ENCODE measurements at regions not wholly inside any gene's neighbourhood (a gene's known extent, or its start where the extent isn't known, plus 50 kb on each side); places are given as distances from the start of the nearest gene placed in this dataset.

GRCh38 chr3:194070634-194071409 lies 65.1 kb upstream of the HES1 start:
- Mint-ChIP-seq H3K9me3 (peaks cover 45% of the 10 kb centered on the region), H3K27me3 (ENCODE audit: low read depth, poor library complexity) (peaks cover 16% of the 10 kb centered on the region), H3K4me1 (peaks cover 39% of the 10 kb centered on the region), H3K4me3 (peak overlapping the region; percentile 71), H3K36me3 (ENCODE audit: low read depth) (peaks cover 24% of the 10 kb centered on the region), H3K27ac (peak overlapping the region; percentile 57)
- peak; percentile 83 for DNase-seq
- no peak for TF ChIP-seq CTCF (IDR thresholded peaks at IDR 0.05)

DNA sequence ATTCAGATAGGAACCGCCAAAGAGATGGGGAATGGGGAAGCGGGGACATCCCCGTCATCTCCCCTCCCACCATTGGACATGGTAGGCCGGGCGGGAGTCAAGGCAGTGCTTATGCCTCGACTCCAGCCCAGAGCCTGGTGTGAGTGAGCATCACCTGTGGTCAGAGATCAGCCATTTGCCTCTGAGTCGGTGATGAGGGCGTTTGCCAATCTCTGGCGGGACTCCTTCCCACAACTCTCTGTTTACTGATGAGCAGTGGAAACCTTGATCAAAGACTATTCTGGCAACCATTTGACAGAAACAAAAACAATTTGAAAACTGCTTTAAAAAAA lies 63.9 kb upstream of the HES1 start:
- H3K27ac Mint-ChIP-seq: no peak overlapping the region
- peaks cover 17% of the 10 kb centered on the region for H3K27me3 Mint-ChIP-seq (ENCODE audit: low read depth, poor library complexity)
- peaks cover 13% of the 10 kb centered on the region for H3K36me3 Mint-ChIP-seq (ENCODE audit: low read depth)
- peaks cover 33% of the 10 kb centered on the region for H3K9me3 Mint-ChIP-seq
- DNase-seq: no peak
- no peak for TF ChIP-seq CTCF (IDR thresholded peaks at IDR 0.05)
- H3K4me3 Mint-ChIP-seq: peak overlapping the region; percentile 47
- peaks cover 51% of the 10 kb centered on the region for H3K4me1 Mint-ChIP-seq

- peaks cover 58% of the 10 kb centered on the region for H3K4me1 Mint-ChIP-seq
- no peak overlapping the region for H3K4me3 Mint-ChIP-seq
- peaks cover 26% of the 10 kb centered on the region for H3K9me3 Mint-ChIP-seq
These were observed 63.2 kb upstream of the HES1 start for GRCh38 chr3:194072691-194073279.

GRCh38 chr3:194073926-194074325 lies 62.0 kb upstream of the HES1 start:
- Mint-ChIP-seq H3K4me3 (no peak overlapping the region), H3K4me1 (peaks cover 70% of the 10 kb centered on the region)

More at GRCh38 chr3:194072691-194073279, 63.2 kb upstream of the HES1 start:
- Mint-ChIP-seq H3K27me3 (ENCODE audit: low read depth, poor library complexity) (peaks cover 19% of the 10 kb centered on the region), H3K27ac (no peak overlapping the region), H3K36me3 (ENCODE audit: low read depth) (peaks cover 6% of the 10 kb centered on the region)
- no peak for DNase-seq
- TF ChIP-seq CTCF (IDR thresholded peaks at IDR 0.05): no peak

DNA sequence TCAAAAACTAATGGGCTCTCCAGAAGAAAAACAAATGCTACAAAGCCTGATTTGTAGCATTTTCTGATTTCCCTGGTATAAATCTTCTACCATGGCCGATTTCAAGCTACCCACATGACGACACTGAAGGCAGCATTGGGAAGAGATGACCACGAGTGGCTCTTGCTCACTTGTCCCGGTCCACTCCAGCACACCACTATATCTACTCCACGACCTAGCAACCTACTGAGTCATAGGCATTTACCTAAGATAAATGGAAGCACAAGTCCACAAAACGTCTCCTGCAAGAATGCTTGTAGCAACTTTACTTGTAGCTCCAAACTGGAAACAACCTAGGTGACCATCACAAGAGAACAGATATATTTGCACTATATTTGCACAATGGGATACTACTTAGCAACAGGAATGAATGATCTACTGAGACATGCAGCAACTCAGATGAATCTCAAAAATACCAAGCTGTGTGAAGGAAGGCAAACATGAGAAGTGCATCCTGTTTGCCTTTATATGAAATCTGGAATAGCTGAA lies 60.8 kb upstream of the HES1 start:
- H3K27me3 Mint-ChIP-seq (ENCODE audit: low read depth, poor library complexity): peaks cover 15% of the 10 kb centered on the region
- H3K4me3 Mint-ChIP-seq: no peak overlapping the region
- H3K27ac Mint-ChIP-seq: no peak overlapping the region
- peaks cover 8% of the 10 kb centered on the region for H3K9me3 Mint-ChIP-seq
- H3K4me1 Mint-ChIP-seq: peaks cover 76% of the 10 kb centered on the region
- DNase-seq: no peak
- no peaks in the 10 kb centered on the region for H3K36me3 Mint-ChIP-seq (ENCODE audit: low read depth)
- TF ChIP-seq CTCF (IDR thresholded peaks at IDR 0.05): no peak

More at GRCh38 chr3:194073926-194074325, 62.0 kb upstream of the HES1 start:
- peaks cover 6% of the 10 kb centered on the region for H3K36me3 Mint-ChIP-seq (ENCODE audit: low read depth)
- no peak for TF ChIP-seq CTCF (IDR thresholded peaks at IDR 0.05)
- H3K27ac Mint-ChIP-seq: no peak overlapping the region
- peaks cover 19% of the 10 kb centered on the region for H3K9me3 Mint-ChIP-seq
- peaks cover 19% of the 10 kb centered on the region for H3K27me3 Mint-ChIP-seq (ENCODE audit: low read depth, poor library complexity)
- no peak for DNase-seq

Measured in nephron progenitor cell (in vitro differentiated cells).